HL-60 (cell line): ENCODE measurements at regions not wholly inside any gene's neighbourhood (a gene's known extent, or its start where the extent isn't known, plus 50 kb on each side); places are given as distances from the start of the nearest gene placed in this dataset.

Experiments used
- POLR2AphosphoS5 ChIP-seq: IDR thresholded peaks from 2 replicates; pipeline ENCODE4 v1.6.1; 2012; ENCODE audit warnings: low read depth
- SPI1 ChIP-seq: IDR thresholded peaks from 2 replicates; pipeline ENCODE4 v1.6.1; 2012; ENCODE audit warnings: low read depth, mild to moderate bottlenecking, borderline replicate concordance
- TF ChIP-seq, protein P1 (sequence below): IDR thresholded peaks from 2 replicates; pipeline ENCODE4 v1.6.1; 2012; ENCODE audit warnings: low read depth; ENCODE audit not compliant: insufficient replicate concordance
- TF ChIP-seq, protein P2 (sequence below): IDR thresholded peaks from one replicate; pipeline ENCODE4 v1.5.1; 2011; ENCODE audit warnings: low read length, control low read depth, inconsistent platforms; ENCODE audit not compliant: insufficient read depth

DNA sequence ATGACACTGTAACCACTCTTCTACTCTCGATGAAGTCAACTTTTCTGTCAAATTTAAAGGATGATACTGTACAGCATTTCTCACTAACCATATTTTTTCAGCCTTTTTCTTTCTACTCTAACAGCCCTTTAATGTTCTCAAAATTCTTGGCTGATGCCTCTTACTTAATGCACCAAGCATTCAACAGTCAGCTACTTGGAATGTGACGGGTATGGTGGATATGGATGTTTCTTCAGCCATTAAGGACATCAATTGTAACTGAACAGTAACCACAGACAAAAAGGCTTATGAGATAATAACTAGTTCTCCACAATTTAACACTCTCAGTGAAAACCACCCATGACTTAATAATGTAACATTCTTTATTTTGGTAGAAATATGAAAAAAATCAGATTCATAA lies 467.2 kb upstream of the ZNF337 start:
- TF ChIP-seq, protein P1, sequence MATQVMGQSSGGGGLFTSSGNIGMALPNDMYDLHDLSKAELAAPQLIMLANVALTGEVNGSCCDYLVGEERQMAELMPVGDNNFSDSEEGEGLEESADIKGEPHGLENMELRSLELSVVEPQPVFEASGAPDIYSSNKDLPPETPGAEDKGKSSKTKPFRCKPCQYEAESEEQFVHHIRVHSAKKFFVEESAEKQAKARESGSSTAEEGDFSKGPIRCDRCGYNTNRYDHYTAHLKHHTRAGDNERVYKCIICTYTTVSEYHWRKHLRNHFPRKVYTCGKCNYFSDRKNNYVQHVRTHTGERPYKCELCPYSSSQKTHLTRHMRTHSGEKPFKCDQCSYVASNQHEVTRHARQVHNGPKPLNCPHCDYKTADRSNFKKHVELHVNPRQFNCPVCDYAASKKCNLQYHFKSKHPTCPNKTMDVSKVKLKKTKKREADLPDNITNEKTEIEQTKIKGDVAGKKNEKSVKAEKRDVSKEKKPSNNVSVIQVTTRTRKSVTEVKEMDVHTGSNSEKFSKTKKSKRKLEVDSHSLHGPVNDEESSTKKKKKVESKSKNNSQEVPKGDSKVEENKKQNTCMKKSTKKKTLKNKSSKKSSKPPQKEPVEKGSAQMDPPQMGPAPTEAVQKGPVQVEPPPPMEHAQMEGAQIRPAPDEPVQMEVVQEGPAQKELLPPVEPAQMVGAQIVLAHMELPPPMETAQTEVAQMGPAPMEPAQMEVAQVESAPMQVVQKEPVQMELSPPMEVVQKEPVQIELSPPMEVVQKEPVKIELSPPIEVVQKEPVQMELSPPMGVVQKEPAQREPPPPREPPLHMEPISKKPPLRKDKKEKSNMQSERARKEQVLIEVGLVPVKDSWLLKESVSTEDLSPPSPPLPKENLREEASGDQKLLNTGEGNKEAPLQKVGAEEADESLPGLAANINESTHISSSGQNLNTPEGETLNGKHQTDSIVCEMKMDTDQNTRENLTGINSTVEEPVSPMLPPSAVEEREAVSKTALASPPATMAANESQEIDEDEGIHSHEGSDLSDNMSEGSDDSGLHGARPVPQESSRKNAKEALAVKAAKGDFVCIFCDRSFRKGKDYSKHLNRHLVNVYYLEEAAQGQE: no peak
- TF ChIP-seq, protein P2, sequence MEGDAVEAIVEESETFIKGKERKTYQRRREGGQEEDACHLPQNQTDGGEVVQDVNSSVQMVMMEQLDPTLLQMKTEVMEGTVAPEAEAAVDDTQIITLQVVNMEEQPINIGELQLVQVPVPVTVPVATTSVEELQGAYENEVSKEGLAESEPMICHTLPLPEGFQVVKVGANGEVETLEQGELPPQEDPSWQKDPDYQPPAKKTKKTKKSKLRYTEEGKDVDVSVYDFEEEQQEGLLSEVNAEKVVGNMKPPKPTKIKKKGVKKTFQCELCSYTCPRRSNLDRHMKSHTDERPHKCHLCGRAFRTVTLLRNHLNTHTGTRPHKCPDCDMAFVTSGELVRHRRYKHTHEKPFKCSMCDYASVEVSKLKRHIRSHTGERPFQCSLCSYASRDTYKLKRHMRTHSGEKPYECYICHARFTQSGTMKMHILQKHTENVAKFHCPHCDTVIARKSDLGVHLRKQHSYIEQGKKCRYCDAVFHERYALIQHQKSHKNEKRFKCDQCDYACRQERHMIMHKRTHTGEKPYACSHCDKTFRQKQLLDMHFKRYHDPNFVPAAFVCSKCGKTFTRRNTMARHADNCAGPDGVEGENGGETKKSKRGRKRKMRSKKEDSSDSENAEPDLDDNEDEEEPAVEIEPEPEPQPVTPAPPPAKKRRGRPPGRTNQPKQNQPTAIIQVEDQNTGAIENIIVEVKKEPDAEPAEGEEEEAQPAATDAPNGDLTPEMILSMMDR: no peak
- TF ChIP-seq SPI1 (no peak), POLR2AphosphoS5 (no peak)
